Anterior cingulate cortex (tissue), 58 donors: ENCODE measurements at regions not wholly inside any gene's neighbourhood (a gene's known extent, or its start where the extent isn't known, plus 50 kb on each side); places are given as distances from the start of the nearest gene placed in this dataset.
"Not testable (repeated sequence)": the region's sequence is repeated elsewhere in the genome, so short reads cannot be mapped to it uniquely, and the experiment has no call there.

Source experiments
- DNase-seq, 58 donors: peaks; one replicate each; lab custom pipeline; 2025; lab: John Stamatoyannopoulos, UW

- DNase-seq: no peak
Observed at GRCh38 chr17:70675070-70675590, 505.8 kb downstream of the KCNJ2 start.

- no peak for DNase-seq
Observed at GRCh38 chr17:70677783-70678647, 508.7 kb downstream of the KCNJ2 start.

- DNase-seq: no peak
Observed at GRCh38 chr17:70678889-70679288, 509.6 kb downstream of the KCNJ2 start.

- DNase-seq: no peak
Observed at GRCh38 chr17:70683936-70684335, 514.6 kb downstream of the KCNJ2 start.

GRCh38 chr17:70687421-70687820 is 518.1 kb downstream of the KCNJ2 start:
- no peak for DNase-seq

GRCh38 chr17:70691150-70691549 is 521.8 kb downstream of the KCNJ2 start:
- no peak for DNase-seq

GRCh38 chr17:70699408-70699807 is 530.1 kb downstream of the KCNJ2 start:
- peak in 13 of 58 donors; percentile 0 to 68 (median 9) for DNase-seq

GRCh38 chr17:70702683-70703255 is 533.4 kb downstream of the KCNJ2 start:
- DNase-seq: no peak

GRCh38 chr17:70709596-70709995 is 540.3 kb downstream of the KCNJ2 start:
- no peak for DNase-seq

DNA sequence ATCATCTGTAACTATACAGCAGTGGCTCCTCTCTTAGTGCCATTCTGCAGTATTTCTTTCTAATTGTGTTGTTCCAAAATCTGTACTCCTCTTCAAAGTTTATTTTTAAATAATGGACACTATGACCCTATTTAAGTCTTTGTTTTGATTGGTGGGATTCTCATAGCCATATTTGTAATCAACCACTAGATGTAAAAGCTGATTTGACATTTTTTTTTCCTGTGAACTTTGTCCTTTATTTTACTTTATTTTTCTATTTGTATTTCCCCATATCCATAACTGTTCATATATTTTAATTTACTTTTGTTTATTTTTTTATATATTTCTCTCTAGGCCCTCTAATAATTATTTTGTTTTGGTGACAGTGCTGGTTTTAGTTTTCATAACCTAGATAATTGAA is 544.4 kb downstream of the KCNJ2 start:
- DNase-seq: no peak

DNA sequence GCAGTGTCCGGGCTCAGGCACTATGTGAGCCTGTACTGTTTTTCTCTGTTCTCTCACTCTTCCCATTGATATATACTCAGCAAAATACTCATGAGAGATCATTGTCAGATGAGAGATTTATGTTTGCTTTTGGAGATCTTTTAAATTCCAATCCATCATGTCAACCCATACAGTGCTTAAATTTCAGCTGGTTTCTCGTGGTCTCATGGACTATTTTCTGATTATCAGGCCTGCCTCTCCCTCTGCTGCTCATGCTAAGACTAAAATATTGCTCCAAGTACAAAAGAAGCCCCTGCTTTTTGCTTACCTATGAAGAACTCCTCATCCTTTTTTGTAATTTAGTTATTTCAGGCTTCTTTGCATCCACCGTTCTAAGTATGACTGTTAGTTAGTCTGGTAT is 547.2 kb downstream of the KCNJ2 start:
- no peak for DNase-seq

- DNase-seq: no peak
Observed at GRCh38 chr17:70717042-70717441, 547.7 kb downstream of the KCNJ2 start.

DNA sequence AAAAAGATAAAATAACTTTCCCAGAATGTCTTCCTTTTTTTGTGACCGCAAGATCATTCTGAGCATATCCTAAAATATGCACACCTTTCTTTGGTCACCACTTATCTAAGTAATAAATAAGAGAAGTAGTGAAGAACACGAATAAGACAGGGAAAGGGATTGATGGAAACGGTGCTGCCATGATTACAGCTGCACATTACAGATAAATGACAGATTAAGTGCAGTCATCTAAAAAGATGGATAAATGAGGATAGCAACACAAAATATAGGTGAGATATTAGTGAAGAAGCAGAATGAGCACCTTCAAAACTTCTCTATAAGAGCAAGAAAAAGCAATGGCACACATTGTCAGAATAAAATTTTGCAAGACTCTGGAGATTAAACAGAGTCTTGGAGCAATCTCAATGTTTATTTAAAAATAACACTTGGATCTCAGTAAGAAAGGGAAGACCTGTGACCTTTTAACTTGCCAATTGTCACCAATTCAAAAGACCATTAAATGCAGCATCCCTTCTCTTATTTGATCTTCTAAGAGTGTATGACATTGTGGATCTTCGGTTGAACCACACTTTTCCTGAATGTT is 567.1 kb downstream of the KCNJ2 start:
- DNase-seq: no peak

DNA sequence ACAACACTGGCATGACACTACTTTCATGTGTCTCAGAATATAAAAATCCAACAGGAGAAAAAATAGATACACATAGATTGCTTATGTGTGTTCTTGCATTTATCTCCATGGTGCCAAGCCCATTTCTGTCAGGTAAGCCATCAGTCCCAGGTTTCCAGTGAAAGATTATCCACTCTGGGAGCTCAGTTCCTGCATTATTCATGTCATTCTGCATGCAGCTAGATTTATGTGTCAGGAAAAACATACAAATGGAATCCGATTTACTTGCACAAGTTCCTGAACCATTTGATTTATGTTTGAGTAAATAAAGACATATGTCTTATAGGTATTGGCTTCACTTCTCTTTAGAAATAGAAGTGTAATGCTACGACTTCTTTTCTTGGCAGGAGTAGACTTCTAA is 569.7 kb downstream of the KCNJ2 start:
- no peak for DNase-seq

- DNase-seq: not testable (repeated sequence)
Observed at GRCh38 chr17:70746574-70746973, 577.2 kb downstream of the KCNJ2 start.

- DNase-seq: no peak
Observed at GRCh38 chr17:70750983-70751382, 581.7 kb downstream of the KCNJ2 start.

- DNase-seq: not testable (repeated sequence)
Observed at GRCh38 chr17:70752461-70752860, 583.1 kb downstream of the KCNJ2 start.

- no peak for DNase-seq
Observed at GRCh38 chr17:70752966-70753467, 583.7 kb downstream of the KCNJ2 start.

DNA sequence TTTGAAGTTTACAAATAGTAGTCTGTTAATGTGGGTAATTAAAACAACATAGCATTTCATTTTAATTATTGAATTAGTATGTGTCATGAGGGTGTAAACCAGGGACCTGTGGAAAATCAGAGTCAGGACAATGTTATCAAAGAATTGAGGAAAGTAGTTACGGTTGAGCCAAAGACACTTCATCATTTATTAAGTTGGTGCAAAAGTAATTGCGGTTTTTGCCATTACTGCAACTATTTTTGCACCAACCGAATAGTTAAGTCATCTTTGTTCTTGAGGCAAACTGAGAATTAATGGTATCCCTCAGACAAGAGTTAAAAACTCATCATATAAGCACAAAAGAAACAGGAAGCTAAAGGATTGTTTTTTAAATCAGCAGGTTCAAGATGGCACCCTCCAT is 593.7 kb downstream of the KCNJ2 start:
- no peak for DNase-seq

GRCh38 chr17:70767102-70767701 is 597.9 kb downstream of the KCNJ2 start:
- DNase-seq: peak in 2 of 58 donors; percentile 1 to 37

DNA sequence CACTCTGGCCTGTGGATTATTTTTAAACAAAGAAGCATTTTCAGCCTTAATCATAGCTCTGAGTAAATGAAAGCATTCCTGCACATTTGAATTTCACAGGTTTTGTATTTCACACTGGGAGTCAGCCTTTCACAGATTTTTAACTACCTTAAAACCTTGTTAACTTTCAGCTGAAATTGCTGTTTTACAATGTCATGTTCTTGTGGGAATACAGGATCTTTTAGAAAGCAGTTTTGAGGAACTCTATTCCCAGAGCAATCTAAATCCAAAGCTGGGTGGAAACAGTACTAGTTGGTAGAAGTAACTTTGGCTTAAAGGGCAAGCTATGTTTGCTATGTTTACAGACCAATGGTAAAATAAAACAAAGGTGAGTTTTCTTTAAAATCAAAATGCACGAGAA is 600.6 kb downstream of the KCNJ2 start:
- DNase-seq: no peak
